Loucy (cell line): ENCODE measurements at regions not wholly inside any gene's neighbourhood (a gene's known extent, or its start where the extent isn't known, plus 50 kb on each side); places are given as distances from the start of the nearest gene placed in this dataset.

Source experiments
- CTCF ChIP-seq: fragments of 200-600 bp; sonication (generic); conservative IDR thresholded peaks from 2 replicates; pipeline ENCODE4 v1.5.1; 2014; ENCODE audit warnings: mild to moderate bottlenecking, antibody characterized with exemption, low read length
- EZH2phosphoT487 ChIP-seq: fragments of 200-600 bp; IDR thresholded peaks from 2 replicates; pipeline ENCODE4 v1.6.1; 2018; ENCODE audit warnings: antibody characterized with exemption, mild to moderate bottlenecking, moderate library complexity, borderline replicate concordance

GRCh38 chr12:89946518-89947135 is 238.0 kb upstream of the ATP2B1 start:
- no peak for TF ChIP-seq CTCF
- TF ChIP-seq EZH2phosphoT487, result no peak
